DND-41 (cell line): ENCODE measurements at regions not wholly inside any gene's neighbourhood (a gene's known extent, or its start where the extent isn't known, plus 50 kb on each side); places are given as distances from the start of the nearest gene placed in this dataset.

Source experiments
- CTCF ChIP-seq: IDR thresholded peaks from 2 replicates; pipeline ENCODE4 v1.5.1; 2012; ENCODE audit warnings: borderline replicate concordance, low read length, moderate library complexity, mild to moderate bottlenecking; ENCODE audit not compliant: poor library complexity, severe bottlenecking; ENCODE audit errors: extremely low read depth
- EZH2 ChIP-seq: IDR thresholded peaks from 3 replicates; pipeline ENCODE4 v1.6.1; 2012; ENCODE audit warnings: borderline replicate concordance, low read depth, mild to moderate bottlenecking, moderate library complexity, low read length, inconsistent platforms; ENCODE audit not compliant: severe bottlenecking

GRCh38 chr3:111244760-111245159 is 173.1 kb downstream of the NECTIN3 start:
- TF ChIP-seq CTCF = no peak
- no peak for TF ChIP-seq EZH2
